CD4-positive, alpha-beta T cell treated with Interleukin-1 beta for 1 hour (primary cell): ENCODE measurements at regions not wholly inside any gene's neighbourhood (a gene's known extent, or its start where the extent isn't known, plus 50 kb on each side); places are given as distances from the start of the nearest gene placed in this dataset.
"Not testable (repeated sequence)": the region's sequence is repeated elsewhere in the genome, so short reads cannot be mapped to it uniquely, and the experiment has no call there.

Experiments used
- DNase-seq, 2 donors: peaks; one replicate each; pipeline ENCODE4 v3.0.0-alpha.2; 2020 to 2022

DNA sequence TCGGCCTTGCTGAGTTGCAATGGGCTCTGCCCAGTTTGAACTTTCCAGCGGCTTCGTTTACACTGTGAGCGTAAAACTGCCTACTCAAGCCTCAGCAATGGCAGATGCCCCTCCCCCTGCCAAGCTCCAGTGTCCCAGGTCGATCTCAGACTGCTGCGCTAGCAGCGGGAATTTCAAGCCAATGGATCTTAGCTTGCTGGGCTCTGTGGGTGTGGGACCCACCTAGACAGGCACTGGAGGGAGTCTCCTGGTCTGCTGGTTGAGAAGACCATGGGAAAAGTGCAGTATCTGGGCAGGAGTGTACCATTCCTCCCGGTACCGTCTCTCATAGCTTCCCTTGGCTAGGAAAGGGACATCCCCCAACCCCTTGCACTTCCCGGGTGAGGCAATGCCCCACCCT lies 88.2 kb downstream of the KLHL28 start:
- no peak for DNase-seq

DNA sequence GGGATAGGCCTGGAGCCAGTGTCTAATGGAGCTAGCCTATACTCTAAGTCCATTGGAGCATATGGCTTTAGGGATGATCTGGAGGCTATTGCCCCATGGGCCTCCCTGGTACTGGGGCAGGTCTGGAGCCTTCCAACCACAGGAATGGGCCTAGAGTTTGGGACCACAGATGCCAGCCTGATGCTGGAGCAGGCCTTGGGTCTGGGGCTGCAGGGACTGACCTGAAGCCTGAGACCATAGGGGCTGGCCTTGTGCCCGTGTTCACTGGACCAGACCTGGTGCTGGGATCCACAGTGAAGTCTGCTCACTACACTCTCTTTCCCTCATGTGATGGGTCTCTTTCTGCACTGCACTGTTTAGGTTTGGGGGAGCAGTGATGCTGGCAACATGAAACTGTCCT lies 95.0 kb downstream of the KLHL28 start:
- DNase-seq: no peak

DNA sequence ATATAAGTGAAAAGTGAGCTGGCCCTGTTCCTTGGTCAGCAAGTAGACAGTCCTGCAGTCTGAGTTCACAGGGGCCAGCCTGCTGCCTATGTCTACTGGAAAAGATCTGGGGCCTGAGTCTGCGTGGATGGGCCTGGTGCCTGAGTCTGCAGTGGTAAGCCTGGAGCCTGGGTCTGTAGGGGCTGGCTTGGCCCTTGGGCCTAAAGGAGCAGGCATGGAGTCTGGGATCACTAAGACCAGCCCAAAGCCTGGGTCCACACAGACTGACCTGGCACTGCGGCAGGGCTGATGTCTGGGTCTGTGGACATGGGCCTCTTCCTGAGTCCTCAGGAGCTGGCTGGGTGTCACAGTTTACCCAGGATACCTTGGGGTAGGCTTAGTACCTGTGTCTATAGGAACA lies 95.4 kb downstream of the KLHL28 start:
- no peak for DNase-seq

DNA sequence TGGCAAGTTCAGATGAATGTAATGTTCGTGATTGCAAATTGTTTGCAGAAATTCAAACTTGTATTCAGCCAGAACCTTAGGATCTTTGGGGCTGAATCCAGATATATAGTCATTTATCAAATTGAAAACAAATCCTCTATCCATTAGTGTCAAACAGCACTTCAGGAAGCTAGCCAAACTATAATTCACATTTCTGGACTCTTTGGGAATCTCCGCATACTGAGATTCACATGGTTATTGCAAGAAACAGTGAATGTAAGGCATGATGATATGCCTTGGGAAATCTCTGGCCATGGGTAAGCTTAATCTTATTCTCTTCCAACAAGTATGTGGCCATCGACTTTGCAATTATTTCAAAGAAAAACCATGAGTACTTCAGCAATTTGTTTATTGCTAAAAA lies 98.5 kb downstream of the KLHL28 start:
- no peak for DNase-seq

DNA sequence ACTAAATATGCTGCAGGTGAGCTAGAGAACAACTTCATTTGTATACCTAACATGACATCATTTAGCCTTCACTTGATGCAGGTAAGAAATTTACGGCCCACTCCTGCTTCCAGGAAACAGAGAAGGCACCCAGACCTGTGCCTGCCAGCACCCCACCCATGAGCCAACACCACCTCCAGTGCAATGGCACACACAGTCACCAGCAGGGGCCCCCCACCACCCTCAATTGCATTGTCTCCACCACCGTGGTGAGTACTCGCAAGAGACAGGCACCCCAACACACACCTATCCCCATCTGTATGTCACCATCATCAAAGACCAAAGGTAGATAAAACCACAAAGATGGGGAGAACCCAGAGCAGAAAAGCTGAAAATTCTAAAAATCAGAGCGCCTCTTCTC lies 107.6 kb downstream of the KLHL28 start:
- peak in 1 of 2 donors; percentile 2 for DNase-seq

DNA sequence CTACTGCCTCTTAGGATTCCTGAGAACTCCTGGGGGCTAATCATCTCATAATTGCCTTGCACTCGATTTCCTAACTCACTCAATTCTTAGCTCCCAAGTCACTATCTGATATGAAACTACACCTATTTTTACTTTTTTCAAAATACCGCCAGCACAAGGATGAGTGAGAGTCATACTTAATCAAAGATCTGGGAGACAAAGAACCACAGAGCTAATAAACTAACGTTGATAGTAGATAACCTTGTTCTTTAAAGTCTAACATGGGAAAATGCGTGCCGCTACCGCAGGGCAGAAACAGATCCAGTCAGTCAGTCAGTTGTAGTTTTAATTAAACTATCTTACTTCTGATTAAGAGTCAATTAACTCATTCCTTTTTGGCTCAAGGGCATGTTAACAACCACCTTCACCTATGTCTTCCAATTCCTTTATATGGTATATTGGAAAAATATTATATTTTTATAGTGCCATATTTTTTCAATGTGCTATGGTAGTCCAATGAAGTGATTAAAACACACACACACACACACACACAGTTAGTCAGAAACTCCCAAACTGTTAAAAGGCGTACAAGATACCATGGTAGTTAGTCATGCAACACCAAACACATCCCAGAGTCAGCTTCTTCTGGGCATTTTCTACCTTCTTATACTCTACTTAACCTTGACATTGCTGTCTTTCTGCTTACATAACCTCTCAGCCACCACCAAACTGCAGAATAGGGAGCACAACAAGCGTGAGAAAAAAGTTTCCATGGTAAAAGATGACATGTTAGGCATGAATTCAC lies 114.0 kb downstream of the KLHL28 start:
- DNase-seq: no peak

DNA sequence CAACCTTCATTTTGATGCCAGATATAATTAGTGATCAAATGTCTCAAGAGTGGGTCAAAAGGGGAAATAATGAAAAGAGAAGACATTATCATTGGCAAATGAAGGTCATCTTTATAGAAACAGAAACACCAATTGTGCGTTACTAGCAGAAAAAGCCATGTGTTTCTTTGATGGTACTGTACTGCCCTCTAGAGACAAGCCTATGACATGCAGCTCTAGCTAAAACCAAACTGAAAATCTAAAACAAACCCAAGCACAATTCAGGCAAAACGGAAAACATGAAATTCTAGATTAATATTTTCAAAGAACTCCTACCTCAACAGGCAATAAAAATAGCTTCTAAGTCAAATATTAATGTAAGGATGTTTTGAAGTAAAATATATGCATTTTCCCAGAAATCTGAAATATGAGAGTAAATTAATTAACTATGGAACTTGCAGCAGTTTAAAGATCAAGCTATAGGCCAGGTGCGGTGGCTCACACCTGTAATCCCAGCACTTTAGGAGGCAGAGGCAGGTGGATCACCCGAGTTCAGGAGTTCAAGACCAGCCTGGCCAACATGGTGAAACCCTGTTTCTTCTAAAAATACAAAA lies 115.4 kb downstream of the KLHL28 start:
- DNase-seq: peak in 1 of 2 donors; percentile 39

DNA sequence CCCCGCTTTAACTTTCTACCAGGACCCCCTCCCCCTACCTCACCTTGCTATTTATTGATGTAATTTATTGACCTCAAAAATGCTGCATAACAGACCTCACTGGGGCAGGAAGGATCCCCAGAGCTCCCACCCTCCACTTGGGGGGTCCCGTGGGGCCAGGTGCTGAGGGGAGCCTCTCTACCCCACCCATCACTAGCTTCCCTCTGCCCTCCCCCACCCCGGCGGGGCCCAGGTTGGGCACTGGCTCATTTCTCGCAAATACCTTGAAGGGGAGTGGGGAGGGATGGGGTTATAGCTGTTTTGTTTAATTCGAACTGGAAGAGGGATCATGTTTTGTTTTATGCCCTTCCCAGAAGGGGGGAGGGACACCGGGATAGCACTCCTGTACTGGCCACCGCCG lies 125.8 kb downstream of the KLHL28 start:
- DNase-seq: not testable (repeated sequence)

DNA sequence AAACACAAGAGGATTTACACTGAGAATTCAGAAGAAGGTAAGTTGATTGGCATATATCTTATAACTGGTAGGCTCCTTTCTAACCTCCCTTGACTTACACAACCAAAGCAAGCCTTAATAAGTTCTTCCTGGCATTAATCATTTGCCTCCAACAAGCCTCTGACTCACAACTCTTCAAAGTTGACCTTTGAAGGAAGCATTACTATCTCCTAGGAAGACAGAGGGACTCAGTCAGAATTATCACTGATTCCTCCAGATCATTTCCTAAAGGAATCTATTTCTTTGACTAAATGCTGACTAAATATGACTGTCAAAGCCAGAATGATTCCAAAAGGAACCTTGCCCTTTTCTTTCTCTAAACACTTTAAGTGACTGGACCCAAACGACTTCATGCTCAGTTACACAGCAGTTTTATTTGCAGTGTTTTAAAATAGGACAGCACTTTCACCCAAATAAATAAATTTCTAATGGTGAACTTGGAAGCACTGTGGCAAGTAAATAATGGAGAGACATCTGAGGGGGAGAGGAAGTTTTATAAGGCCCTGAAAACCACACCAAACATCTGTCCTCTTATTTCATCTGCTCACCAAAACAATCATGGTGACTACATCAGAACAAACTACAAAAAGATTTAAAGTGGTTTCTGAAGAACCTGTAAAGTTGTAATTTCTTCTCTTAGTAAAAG lies 128.2 kb downstream of the KLHL28 start:
- DNase-seq: no peak

DNA sequence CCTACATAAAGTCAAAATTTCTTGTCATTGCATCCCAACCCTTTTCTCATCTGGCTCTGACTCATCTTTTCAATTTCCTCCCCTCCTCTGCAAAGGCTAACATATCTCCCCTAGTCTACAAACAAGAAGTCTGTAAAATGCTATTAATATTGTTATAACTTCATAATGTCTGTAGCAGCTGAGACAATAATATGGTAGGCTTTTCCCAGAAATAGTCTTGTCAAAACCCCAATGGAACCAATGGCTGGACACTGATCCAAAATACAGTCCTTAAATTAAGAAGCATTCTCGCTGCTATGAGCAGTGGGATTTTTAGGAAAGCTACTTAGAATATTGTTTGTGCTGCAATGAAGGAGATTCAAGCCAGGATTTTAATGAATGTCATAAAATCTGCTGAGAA lies 131.4 kb downstream of the KLHL28 start:
- DNase-seq: no peak

DNA sequence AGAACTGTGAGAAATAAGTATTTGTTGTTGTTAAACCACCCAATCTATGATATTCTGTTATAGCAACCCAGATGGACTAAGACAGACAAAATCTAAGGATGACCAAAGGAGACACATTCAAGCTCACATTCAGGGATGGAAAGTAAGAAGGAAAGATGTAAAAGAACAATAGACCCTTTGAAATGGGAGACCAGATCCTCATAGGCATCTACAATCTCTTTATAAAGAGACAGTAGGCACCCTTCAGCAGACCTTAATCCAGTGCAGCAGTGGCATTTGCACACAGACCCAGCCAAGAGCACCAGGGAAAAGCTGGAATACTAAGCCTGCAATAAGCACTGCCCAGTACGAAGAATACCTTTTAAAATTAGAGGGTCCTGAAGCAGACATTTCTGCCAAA lies 132.7 kb downstream of the KLHL28 start:
- no peak for DNase-seq

DNA sequence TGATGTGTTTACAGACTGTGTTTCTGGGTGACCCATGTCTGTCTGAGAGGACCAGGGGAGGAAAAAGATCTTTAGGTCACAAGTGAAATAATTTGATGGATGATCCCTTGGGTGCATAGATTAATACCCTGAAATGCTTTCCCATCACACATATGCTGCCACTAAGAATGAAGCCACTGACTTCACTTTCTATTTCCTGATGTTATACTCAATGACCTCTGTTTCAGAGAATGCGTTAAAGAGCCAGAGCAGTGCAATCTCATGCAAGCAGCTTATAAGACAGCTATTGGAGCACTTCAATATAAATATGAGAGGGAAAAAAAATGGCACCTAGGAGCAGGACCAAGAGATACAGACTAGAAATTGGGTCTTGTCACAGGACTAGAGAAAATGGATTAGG lies 133.7 kb downstream of the KLHL28 start:
- no peak for DNase-seq

DNA sequence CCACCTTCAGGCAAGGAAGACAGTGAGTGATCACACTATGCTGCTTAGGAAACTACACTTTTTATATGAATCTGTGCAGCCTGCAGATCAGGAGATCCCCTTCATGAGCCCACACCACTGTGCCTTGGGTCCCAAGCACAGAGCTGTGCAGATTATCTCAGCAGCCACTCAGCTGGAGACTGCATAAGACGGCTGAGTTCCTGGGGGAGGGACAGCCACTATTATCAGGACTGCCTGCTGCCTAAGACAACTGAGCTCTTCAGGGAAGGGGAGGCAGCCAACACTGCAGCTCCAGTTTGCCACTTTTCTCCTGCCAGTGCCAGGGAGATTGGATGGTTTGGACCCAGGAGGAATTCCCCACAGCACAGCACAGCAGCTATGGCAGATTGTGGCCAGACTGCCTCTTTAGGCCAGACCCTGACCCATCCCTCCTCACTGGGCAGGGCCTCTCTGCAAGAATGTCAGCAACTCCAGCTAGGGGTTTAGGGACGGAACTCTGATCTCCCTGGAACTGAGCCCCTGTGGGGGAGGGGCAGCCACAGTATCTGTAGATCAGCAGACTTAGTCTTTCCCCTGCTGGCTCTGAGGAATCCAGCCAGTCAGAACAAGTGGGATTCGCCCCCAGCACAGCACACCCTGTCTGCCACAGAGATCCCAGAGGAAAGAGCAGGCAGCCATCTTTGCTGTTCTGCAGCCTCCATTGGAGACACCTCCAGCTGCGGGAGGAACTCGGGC lies 141.3 kb downstream of the KLHL28 start:
- DNase-seq: no peak

DNA sequence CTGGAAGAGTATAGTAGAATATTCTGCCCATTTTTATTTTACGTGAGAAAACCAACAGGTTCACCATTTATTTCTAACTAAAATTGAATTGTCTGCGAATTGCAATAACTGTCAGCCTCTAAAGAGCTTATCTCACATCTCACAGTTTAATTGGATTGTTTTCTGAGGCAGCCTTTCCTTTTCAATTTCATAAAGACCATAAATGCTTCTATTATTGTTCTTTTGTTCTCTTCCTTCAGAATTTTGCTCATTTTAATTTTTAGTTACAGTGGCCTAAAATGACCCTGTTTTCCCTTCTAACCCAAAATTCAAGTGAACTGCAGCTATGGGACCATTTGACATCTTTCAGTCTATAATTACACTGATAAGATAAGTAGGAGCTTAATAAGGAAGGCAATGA lies 147.6 kb downstream of the KLHL28 start:
- no peak for DNase-seq

DNA sequence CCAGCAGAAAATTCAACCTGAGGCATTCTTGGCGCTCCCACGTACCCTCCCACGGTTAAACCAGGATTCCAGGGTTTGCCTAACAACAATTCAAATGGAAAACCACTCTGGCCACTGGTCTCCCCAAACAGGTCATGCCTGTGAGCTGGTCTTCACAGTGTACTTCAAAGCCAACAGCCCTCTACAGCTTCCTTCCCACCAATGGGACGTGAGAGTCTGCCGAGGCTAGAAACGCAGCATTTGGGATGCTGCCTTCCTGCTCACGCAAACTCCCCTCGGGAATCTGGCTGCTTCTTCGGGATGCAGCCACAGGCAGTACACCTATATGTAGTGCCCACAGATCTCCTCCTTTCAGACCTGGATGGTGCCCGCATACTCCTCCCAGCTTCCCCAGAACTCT lies 149.1 kb downstream of the KLHL28 start:
- DNase-seq: no peak

DNA sequence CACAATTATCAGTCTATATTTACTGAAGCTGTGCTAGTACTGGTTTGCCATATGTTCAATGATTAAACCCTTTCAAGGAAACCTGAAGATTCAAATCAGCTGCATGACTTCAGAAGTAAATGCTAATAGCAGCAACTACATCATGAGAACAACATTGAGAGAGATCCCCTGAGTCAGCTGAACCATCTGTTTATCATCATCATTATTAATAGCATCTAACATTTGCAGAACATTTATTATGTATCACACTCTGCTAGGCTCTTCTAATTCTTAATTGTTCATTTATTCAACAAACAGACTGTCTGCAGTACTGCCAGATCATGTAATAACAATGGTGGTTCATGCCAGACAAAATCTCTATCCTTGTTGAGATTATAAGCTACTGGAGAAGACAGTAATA lies 157.4 kb downstream of the KLHL28 start:
- no peak for DNase-seq

DNA sequence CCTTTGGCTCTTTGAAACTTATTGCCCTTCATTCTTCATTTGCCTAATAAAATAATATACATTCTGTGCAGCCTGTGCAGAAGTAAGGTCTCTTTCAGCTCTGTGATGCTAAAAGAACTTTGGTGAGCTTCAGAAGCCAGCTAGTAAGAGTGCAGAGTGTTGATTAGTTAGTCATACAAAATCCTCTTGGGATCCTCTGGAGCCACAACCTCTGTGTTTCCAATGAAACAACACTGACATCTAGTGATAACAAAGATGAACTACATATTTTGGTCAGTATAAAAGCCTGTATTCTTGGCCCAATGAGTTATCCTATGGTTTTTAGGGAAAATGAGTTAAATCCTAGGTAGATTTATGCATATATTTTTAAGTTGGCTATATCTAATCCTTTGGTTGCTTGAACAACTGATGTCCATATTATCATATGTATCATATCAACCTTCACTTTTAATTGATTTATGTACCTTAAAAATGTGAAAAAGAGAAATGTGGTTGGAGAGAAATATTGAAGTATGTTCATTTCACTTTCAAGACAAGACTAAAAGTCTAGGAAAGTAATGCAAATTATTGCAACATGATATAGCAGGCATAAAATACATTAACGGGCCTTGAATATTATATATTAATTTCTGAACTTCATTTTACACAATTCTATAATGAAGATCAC lies 158.4 kb downstream of the KLHL28 start:
- DNase-seq: peak in 1 of 2 donors; percentile 24

DNA sequence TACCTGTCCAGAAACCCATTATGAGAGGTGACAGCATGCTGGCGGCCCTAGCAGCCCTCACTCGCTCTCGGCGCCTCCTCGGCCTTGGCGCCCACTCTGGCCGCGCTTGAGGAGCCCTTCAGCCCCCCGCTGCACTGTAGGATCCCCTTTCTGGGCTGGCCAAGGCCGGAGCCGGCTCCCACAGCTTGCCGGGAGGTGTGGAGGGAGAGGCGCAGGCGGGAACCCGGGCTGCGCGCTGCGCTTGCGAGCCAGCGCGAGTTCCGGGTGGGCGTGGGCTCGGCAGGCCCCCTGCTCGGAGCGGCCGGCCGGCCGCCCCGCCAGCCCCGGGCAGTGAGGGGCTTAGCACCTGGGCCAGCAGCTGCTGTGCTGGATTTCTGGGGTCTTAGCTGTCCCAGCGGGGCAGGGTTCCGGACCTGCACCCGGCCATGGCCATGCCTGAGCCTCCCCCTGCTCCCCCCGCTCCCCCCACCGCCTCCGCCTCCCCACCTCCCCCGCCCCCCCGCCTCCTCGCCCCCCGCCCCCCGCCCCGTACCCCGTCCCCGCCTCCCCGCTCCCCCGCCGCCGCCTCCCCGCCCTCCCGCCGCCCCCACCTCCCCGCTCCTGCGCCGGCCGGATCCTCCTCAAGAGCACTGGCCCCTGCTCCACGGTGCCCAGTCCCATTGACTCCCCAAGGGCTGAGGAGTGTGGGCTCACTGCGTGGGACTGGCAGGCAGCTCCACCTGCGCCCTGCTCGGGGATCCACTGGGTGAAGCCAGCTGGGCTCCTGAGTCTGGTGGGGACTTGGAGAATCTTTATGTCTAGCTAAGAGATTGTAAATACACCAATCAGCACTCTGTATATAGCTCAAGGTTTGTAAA lies 163.1 kb downstream of the KLHL28 start:
- DNase-seq: no peak

DNA sequence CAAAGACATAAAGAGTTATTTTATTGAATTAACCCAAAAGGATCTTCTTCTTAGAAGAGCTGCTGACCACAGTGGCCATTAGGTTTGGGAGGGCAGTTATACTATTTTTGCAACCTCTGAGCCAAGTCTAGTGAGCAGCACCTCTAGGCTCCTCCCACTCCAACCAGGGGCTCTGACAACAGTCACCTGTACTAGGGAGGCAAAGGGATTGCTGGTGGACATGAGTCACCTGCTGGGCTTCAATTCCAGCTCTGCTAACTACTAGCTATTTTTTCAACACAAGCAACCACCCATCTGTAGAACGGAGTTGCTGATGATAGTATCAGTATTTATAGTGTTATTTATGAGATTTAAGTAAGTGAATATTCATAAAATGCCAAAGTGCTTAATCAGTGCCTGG lies 166.0 kb downstream of the KLHL28 start:
- no peak for DNase-seq

DNA sequence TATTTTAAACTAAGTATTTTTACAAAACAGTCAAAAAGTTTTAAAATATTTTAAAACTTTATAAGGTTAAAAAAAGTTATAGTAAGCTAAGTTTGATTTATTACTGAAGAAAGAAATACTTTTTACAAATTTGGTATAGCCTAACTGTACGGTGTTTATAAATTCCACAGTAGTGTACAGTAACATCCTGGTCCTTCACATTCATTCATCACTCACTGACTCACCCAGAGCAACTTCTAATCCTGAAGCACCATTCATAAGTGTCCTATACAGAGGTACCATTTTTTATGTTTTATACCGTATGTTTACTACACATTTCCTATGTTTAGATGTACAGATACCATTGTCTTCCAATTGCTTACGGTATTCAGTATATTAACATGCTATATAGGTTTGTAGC lies 170.0 kb downstream of the KLHL28 start:
- no peak for DNase-seq

DNA sequence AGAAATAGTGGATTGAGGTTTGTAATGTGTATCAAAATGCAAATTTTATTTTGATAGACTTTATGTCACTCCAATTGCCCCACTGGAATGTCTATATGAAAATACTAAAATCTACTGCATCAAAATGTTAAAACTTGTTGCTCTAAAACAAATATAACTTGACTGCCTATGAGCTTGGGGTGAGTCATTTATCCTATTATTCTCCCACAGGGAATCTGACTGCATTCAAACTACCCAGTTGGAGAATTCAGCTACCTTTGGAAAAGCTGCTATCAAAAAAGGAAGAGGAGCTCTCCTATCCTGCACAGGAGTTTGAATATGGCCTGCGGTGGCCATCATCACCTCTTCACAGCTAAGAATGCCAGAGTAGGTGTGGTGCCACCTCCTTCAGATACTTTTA lies 173.1 kb downstream of the KLHL28 start:
- DNase-seq: no peak

DNA sequence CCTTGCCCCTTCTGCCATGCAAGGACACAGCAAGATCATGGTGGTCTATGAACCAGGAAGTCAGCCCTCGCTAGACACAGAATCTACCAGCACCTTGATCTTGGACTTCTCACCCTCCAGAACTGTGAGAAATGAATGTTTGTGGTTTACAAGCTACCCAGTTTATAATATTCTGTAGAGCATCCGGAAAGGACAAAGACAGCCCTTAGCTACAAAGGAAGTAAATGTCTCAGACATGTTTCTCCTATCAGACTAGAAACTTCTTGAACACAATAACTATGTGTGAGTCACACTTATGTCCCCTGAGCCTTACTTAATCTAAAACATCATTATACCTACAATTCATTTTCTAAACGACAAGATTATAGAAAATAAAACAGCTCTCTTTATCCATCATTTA lies 176.7 kb downstream of the KLHL28 start:
- DNase-seq: no peak
